ENCODE measurements at regions not wholly inside any gene's neighbourhood (a gene's known extent, or its start where the extent isn't known, plus 50 kb on each side); places are given as distances from the start of the nearest gene placed in this dataset.

- H3K9me3 Mint-ChIP-seq: no peaks in the 10 kb centered on the region
- no peaks in the 10 kb centered on the region for H3K36me3 Mint-ChIP-seq (ENCODE audit: low read depth)
- no peak overlapping the region for H3K4me3 Mint-ChIP-seq (ENCODE audit: low read depth)
- DNase-seq (ENCODE audit: low spot score): no peak
- no peaks in the 10 kb centered on the region for H3K27me3 Mint-ChIP-seq (ENCODE audit: low read depth)
- intact Hi-C loops (cut with micrococcal nuclease): no loop called here
- no peak overlapping the region for H3K27ac Mint-ChIP-seq
- H3K4me1 Mint-ChIP-seq (ENCODE audit: low read depth): peaks cover 3% of the 10 kb centered on the region
Observed at GRCh38 chr1:83109692-83110091, 889.2 kb downstream of the TTLL7 start.

GRCh38 chr1:83104558-83104957 is 894.4 kb downstream of the TTLL7 start:
- Mint-ChIP-seq H3K27me3 (ENCODE audit: low read depth) (no peaks in the 10 kb centered on the region), H3K4me3 (ENCODE audit: low read depth) (no peak overlapping the region), H3K9me3 (no peaks in the 10 kb centered on the region), H3K27ac (no peak overlapping the region), H3K36me3 (ENCODE audit: low read depth) (no peaks in the 10 kb centered on the region), H3K4me1 (ENCODE audit: low read depth) (peaks cover under 1% of the 10 kb centered on the region)
- intact Hi-C loops (cut with micrococcal nuclease): no loop called here
- no peak for DNase-seq (ENCODE audit: low spot score)

DNA sequence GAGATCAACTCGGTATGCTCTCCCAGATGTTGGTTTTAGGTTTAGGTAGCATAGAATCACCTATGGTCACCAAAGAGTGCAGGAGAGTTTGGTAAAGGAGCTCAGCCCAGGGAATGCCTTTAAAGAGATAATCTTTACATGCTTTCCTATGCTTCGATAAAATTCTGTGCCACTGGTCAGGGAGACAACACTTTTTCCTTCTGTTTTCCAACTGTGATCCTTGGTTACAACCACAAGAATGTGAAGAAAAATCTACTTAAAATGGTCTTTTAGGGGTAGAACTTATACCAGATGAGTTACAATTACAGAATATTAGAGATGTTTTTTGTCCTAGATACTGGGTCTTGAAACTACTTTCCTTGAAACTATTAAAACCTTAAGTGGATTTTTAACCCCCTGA is 895.6 kb downstream of the TTLL7 start:
- Mint-ChIP-seq H3K27ac (no peak overlapping the region), H3K27me3 (ENCODE audit: low read depth) (no peaks in the 10 kb centered on the region), H3K4me3 (ENCODE audit: low read depth) (no peak overlapping the region), H3K36me3 (ENCODE audit: low read depth) (no peaks in the 10 kb centered on the region), H3K9me3 (no peaks in the 10 kb centered on the region), H3K4me1 (ENCODE audit: low read depth) (no peaks in the 10 kb centered on the region)
- intact Hi-C loops (cut with micrococcal nuclease): no loop called here
- no peak for DNase-seq (ENCODE audit: low spot score)

DNA sequence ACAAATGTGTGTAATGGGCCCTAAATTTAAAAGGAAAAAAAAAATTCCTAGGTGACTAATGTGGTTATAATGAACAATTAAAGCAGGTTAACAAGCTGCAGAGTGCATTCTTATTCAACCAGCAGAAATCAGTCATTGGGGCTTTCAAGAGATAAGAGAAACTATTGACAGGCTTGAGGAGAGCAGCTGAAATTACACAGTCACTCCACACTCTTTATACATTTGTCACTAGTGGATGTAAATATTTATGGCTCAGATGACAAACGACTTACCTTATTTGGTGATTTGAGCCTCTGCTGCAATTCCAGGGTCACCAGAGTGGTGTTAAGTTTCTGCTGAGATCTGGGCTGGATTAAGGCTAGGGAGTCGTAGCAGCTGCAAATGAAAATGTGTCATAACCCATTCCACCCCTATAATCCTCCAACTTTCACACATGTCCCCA is 896.3 kb downstream of the TTLL7 start:
- no peaks in the 10 kb centered on the region for H3K4me1 Mint-ChIP-seq (ENCODE audit: low read depth)
- H3K27me3 Mint-ChIP-seq (ENCODE audit: low read depth): no peaks in the 10 kb centered on the region
- H3K27ac Mint-ChIP-seq: no peak overlapping the region

DNA sequence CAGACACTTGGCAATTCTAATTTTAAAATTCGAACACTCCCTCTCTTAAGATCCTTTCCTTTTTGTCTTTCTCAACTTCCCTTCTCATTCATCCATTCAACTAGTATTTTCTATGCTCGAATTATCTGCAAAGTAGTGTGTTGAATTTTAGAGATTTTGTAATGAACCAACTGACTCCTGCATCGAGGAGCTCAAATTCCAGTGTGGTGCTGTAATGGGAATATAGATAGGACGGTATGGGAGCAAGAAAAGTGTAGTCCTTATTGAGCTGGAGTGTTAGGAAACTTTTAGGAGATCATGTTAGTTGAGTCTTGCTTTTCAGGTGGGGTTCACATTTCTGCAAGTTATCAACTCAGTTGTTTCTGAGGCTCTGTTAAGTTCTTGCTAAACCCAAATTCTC is 897.5 kb downstream of the TTLL7 start:
- Mint-ChIP-seq H3K36me3 (ENCODE audit: low read depth) (no peaks in the 10 kb centered on the region), H3K9me3 (no peaks in the 10 kb centered on the region), H3K4me1 (ENCODE audit: low read depth) (no peaks in the 10 kb centered on the region), H3K27me3 (ENCODE audit: low read depth) (no peaks in the 10 kb centered on the region), H3K27ac (no peak overlapping the region), H3K4me3 (ENCODE audit: low read depth) (no peak overlapping the region)
- no peak for DNase-seq (ENCODE audit: low spot score)
- intact Hi-C loops (cut with micrococcal nuclease): no loop called here

More for the DNA sequence above, 896.3 kb downstream of the TTLL7 start:
- DNase-seq (ENCODE audit: low spot score): no peak
- H3K36me3 Mint-ChIP-seq (ENCODE audit: low read depth): no peaks in the 10 kb centered on the region
- intact Hi-C loops (cut with micrococcal nuclease): no loop called here
- no peaks in the 10 kb centered on the region for H3K9me3 Mint-ChIP-seq
- H3K4me3 Mint-ChIP-seq (ENCODE audit: low read depth): no peak overlapping the region

DNA sequence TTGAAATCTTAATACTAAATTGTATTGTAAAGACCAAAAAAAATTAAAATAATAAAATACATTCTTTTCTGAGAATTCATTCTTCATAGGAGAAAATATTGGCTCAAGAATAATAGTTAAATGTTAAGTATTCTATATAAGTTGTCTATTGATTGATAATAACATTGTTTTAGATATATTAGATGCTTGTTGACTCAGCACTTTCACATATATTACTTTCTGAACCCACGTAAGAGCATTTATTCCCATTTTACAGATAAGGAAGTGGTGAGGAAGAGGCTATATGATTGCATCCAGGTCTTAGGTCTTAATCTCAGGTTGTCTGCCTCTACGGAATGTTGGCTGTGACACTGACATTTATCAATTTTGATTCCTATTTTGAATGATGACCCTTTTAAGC is 898.8 kb downstream of the TTLL7 start:
- H3K9me3 Mint-ChIP-seq: peaks cover 3% of the 10 kb centered on the region
- H3K27me3 Mint-ChIP-seq (ENCODE audit: low read depth): no peaks in the 10 kb centered on the region
- no peak for DNase-seq (ENCODE audit: low spot score)
- no peaks in the 10 kb centered on the region for H3K36me3 Mint-ChIP-seq (ENCODE audit: low read depth)
- H3K4me1 Mint-ChIP-seq (ENCODE audit: low read depth): no peaks in the 10 kb centered on the region
- H3K4me3 Mint-ChIP-seq (ENCODE audit: low read depth): no peak overlapping the region
- intact Hi-C loops (cut with micrococcal nuclease): no loop called here
- no peak overlapping the region for H3K27ac Mint-ChIP-seq

GRCh38 chr1:83098791-83099190 is 900.1 kb downstream of the TTLL7 start:
- H3K9me3 Mint-ChIP-seq: peaks cover 3% of the 10 kb centered on the region
- H3K36me3 Mint-ChIP-seq (ENCODE audit: low read depth): no peaks in the 10 kb centered on the region
- no peaks in the 10 kb centered on the region for H3K27me3 Mint-ChIP-seq (ENCODE audit: low read depth)
- DNase-seq (ENCODE audit: low spot score): no peak
- H3K4me3 Mint-ChIP-seq (ENCODE audit: low read depth): no peak overlapping the region
- intact Hi-C loops (cut with micrococcal nuclease): no loop called here
- no peaks in the 10 kb centered on the region for H3K4me1 Mint-ChIP-seq (ENCODE audit: low read depth)
- no peak overlapping the region for H3K27ac Mint-ChIP-seq

- no peaks in the 10 kb centered on the region for H3K4me1 Mint-ChIP-seq (ENCODE audit: low read depth)
- intact Hi-C loops (cut with micrococcal nuclease): no loop called here
- no peak overlapping the region for H3K27ac Mint-ChIP-seq
- peaks cover 3% of the 10 kb centered on the region for H3K9me3 Mint-ChIP-seq
- H3K36me3 Mint-ChIP-seq (ENCODE audit: low read depth): no peaks in the 10 kb centered on the region
- no peak for DNase-seq (ENCODE audit: low spot score)
- no peaks in the 10 kb centered on the region for H3K27me3 Mint-ChIP-seq (ENCODE audit: low read depth)
- H3K4me3 Mint-ChIP-seq (ENCODE audit: low read depth): no peak overlapping the region
Observed at GRCh38 chr1:83098131-83098530, 900.8 kb downstream of the TTLL7 start.

DNA sequence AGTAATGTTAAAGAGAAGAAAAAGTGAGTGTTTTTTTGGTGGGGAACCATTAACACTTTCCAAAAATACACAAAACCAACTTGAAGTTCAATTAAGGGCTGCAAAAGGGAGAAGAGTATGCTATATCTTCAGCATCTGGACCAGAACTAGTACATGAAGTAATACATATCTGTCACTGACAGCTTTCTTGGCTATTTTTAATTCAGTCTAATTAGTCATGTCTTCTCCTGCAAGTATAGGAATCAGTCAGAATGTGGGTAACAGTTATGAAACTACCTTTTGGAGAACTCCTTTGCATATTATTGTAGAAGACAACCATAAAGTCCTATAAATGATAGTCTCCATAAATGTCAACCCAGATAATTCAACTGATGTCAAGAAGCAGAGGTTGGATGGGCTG is 901.2 kb downstream of the TTLL7 start:
- Mint-ChIP-seq H3K27me3 (ENCODE audit: low read depth) (no peaks in the 10 kb centered on the region), H3K4me3 (ENCODE audit: low read depth) (no peak overlapping the region), H3K36me3 (ENCODE audit: low read depth) (no peaks in the 10 kb centered on the region), H3K4me1 (ENCODE audit: low read depth) (no peaks in the 10 kb centered on the region), H3K9me3 (peaks cover 3% of the 10 kb centered on the region), H3K27ac (no peak overlapping the region)
- intact Hi-C loops (cut with micrococcal nuclease): no loop called here
- no peak for DNase-seq (ENCODE audit: low spot score)

DNA sequence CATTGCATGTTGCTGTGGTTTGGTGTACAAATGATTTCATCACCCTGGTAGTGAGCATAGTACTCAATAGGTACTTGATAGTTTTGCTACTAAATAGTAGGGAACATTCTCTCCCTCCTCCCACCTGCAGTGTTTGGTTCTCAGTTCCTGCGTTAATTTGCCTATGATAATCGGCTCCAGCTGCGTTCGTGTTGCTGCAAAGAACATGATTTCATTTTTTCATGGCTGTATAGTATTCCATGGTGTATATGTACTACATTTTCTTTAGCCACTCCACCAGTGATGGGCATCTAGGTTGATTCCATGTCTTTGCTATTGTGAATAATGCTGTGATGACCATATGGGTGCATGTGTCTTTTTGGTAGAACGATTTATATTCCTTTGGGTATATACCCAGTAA is 903.4 kb downstream of the TTLL7 start:
- no peaks in the 10 kb centered on the region for H3K4me1 Mint-ChIP-seq (ENCODE audit: low read depth)
- no peak for DNase-seq (ENCODE audit: low spot score)
- H3K36me3 Mint-ChIP-seq (ENCODE audit: low read depth): no peaks in the 10 kb centered on the region
- H3K27ac Mint-ChIP-seq: no peak overlapping the region
- no peak overlapping the region for H3K4me3 Mint-ChIP-seq (ENCODE audit: low read depth)
- H3K9me3 Mint-ChIP-seq: peaks cover 3% of the 10 kb centered on the region
- no peaks in the 10 kb centered on the region for H3K27me3 Mint-ChIP-seq (ENCODE audit: low read depth)
- intact Hi-C loops (cut with micrococcal nuclease): no loop called here

- intact Hi-C loops (cut with micrococcal nuclease): no loop called here
- Mint-ChIP-seq H3K4me1 (ENCODE audit: low read depth) (no peaks in the 10 kb centered on the region), H3K27ac (no peak overlapping the region), H3K4me3 (ENCODE audit: low read depth) (no peak overlapping the region), H3K36me3 (ENCODE audit: low read depth) (no peaks in the 10 kb centered on the region), H3K27me3 (ENCODE audit: low read depth) (no peaks in the 10 kb centered on the region), H3K9me3 (no peaks in the 10 kb centered on the region)
- DNase-seq (ENCODE audit: low spot score): no peak
Observed at GRCh38 chr1:83090195-83090594, 908.7 kb downstream of the TTLL7 start.

- Mint-ChIP-seq H3K9me3 (peaks cover 3% of the 10 kb centered on the region), H3K27ac (no peak overlapping the region), H3K4me1 (ENCODE audit: low read depth) (no peaks in the 10 kb centered on the region), H3K36me3 (ENCODE audit: low read depth) (no peaks in the 10 kb centered on the region), H3K4me3 (ENCODE audit: low read depth) (no peak overlapping the region), H3K27me3 (ENCODE audit: low read depth) (no peaks in the 10 kb centered on the region)
- DNase-seq (ENCODE audit: low spot score): no peak
- intact Hi-C loops (cut with micrococcal nuclease): no loop called here
Observed at GRCh38 chr1:83087851-83088250, 911.1 kb downstream of the TTLL7 start.

- Mint-ChIP-seq H3K4me1 (ENCODE audit: low read depth) (no peaks in the 10 kb centered on the region), H3K9me3 (peaks cover 3% of the 10 kb centered on the region), H3K4me3 (ENCODE audit: low read depth) (no peak overlapping the region), H3K27ac (no peak overlapping the region), H3K36me3 (ENCODE audit: low read depth) (no peaks in the 10 kb centered on the region), H3K27me3 (ENCODE audit: low read depth) (no peaks in the 10 kb centered on the region)
- DNase-seq (ENCODE audit: low spot score): no peak
- intact Hi-C loops (cut with micrococcal nuclease): no loop called here
Observed at GRCh38 chr1:83086986-83087512, 911.9 kb downstream of the TTLL7 start.

GRCh38 chr1:83086346-83086745 is 912.6 kb downstream of the TTLL7 start:
- DNase-seq (ENCODE audit: low spot score): no peak
- Mint-ChIP-seq H3K27ac (no peak overlapping the region), H3K4me3 (ENCODE audit: low read depth) (no peak overlapping the region), H3K36me3 (ENCODE audit: low read depth) (no peaks in the 10 kb centered on the region), H3K9me3 (peaks cover 3% of the 10 kb centered on the region), H3K4me1 (ENCODE audit: low read depth) (no peaks in the 10 kb centered on the region), H3K27me3 (ENCODE audit: low read depth) (no peaks in the 10 kb centered on the region)
- intact Hi-C loops (cut with micrococcal nuclease): no loop called here

Data from activated T-helper 2 cell treated with anti-CD3 and anti-CD28 coated beads, Interferon-gamma antibody, Interleukin-2, Interleukin-4, amounts not matched to agents 10 μg/mL and 5 μg/mL and 100 μg/mL, durations not matched to agents 14 hours and 24 hours and 36 hours (primary cell).